Colonic mucosa (tissue), 4 donors: ENCODE measurements at regions not wholly inside any gene's neighbourhood (a gene's known extent, or its start where the extent isn't known, plus 50 kb on each side); places are given as distances from the start of the nearest gene placed in this dataset.
"Not testable (repeated sequence)": the region's sequence is repeated elsewhere in the genome, so short reads cannot be mapped to it uniquely, and the experiment has no call there.

ENCODE experiments used
- DNase-seq: peaks from one replicate; pipeline ENCODE4 v3.0.0-alpha.2; 2020
- H3K27ac ChIP-seq: fragments of 200-600 bp; one replicate; pipeline ENCODE4 v1.8.0; 2021
- H3K27me3 ChIP-seq: fragments of 200-600 bp; one replicate; pipeline ENCODE4 v1.8.0; 2021
- H3K36me3 ChIP-seq: fragments of 200-600 bp; one replicate; pipeline ENCODE4 v1.8.0; 2021
- H3K4me1 ChIP-seq: fragments of 200-600 bp; one replicate; pipeline ENCODE4 v1.8.0; 2021; ENCODE audit warnings: mild to moderate bottlenecking
- H3K4me3 ChIP-seq: fragments of 200-600 bp; one replicate; pipeline ENCODE4 v1.8.0; 2021
- H3K9ac ChIP-seq, 2 donors: one replicate each; pipeline ENCODE4 v1.7.0; 2013; ENCODE audit warnings: control low read depth in 2 of 2, low read depth in 2 of 2, low read length in 2 of 2
- H3K9me3 ChIP-seq: fragments of 200-600 bp; one replicate; pipeline ENCODE4 v1.8.0; 2021
- CTCF ChIP-seq: fragments of 200-600 bp; IDR thresholded peaks from one replicate; pipeline ENCODE4 v1.8.0; 2022; ENCODE audit warnings: antibody characterized with exemption, mild to moderate bottlenecking
- intact Hi-C: fragments of 100-400 bp; cut with DNase I; formaldehyde crosslinking; loops from one replicate; pipeline ENCODE4 v1.14.1; 2022
- donor health status: healthy.
- donor health status: DM: no; HTN: no; CAD: no.
- donor health status: DM: no; HTN: no; CAD: no.

- Histone ChIP-seq H3K27me3 (no peaks in the 10 kb centered on the region), H3K9me3 (no peaks in the 10 kb centered on the region), H3K27ac (no peak overlapping the region), H3K4me1 (no peaks in the 10 kb centered on the region), H3K9ac (no peak overlapping the region), H3K4me3 (no peak overlapping the region), H3K36me3 (no peaks in the 10 kb centered on the region)
- no peak for TF ChIP-seq CTCF
- intact Hi-C loops = no loop called here
- no peak for DNase-seq
Measured at GRCh38 chr6:859936-860335, 167.0 kb upstream of the EXOC2 start.

GRCh38 chr6:854406-855118 lies 161.6 kb upstream of the EXOC2 start:
- Histone ChIP-seq H3K4me3 (no peak overlapping the region), H3K36me3 (no peaks in the 10 kb centered on the region), H3K9ac (no peak overlapping the region), H3K4me1 (no peaks in the 10 kb centered on the region), H3K27ac (no peak overlapping the region), H3K27me3 (no peaks in the 10 kb centered on the region), H3K9me3 (no peaks in the 10 kb centered on the region)
- no peak for TF ChIP-seq CTCF
- intact Hi-C loops = no loop called here
- DNase-seq = no peak

GRCh38 chr6:852216-852615 lies 159.3 kb upstream of the EXOC2 start:
- H3K9me3 ChIP-seq, H3K4me1 ChIP-seq, H3K9ac ChIP-seq, H3K36me3 ChIP-seq, DNase-seq, H3K27ac ChIP-seq, intact Hi-C loops, H3K27me3 ChIP-seq, H3K4me3 ChIP-seq: not testable (repeated sequence)

- no peak for TF ChIP-seq CTCF
- no peak for DNase-seq
- no peak overlapping the region for H3K27ac ChIP-seq
- no peaks in the 10 kb centered on the region for H3K27me3 ChIP-seq
- no peaks in the 10 kb centered on the region for H3K9me3 ChIP-seq
- intact Hi-C loops = no loop called here
- H3K9ac ChIP-seq = no peak overlapping the region
- H3K4me1 ChIP-seq = no peaks in the 10 kb centered on the region
- no peak overlapping the region for H3K4me3 ChIP-seq
- H3K36me3 ChIP-seq = no peaks in the 10 kb centered on the region
Measured at GRCh38 chr6:849075-849506, 156.2 kb upstream of the EXOC2 start.

GRCh38 chr6:845566-845965 lies 152.6 kb upstream of the EXOC2 start:
- Histone ChIP-seq H3K4me1 (no peaks in the 10 kb centered on the region), H3K4me3 (no peak overlapping the region), H3K9me3 (no peaks in the 10 kb centered on the region), H3K9ac (no peak overlapping the region), H3K27me3 (no peaks in the 10 kb centered on the region), H3K36me3 (no peaks in the 10 kb centered on the region), H3K27ac (no peak overlapping the region)
- no peak for TF ChIP-seq CTCF
- intact Hi-C loops = no loop called here
- DNase-seq = no peak

GRCh38 chr6:845101-845500 lies 152.2 kb upstream of the EXOC2 start:
- intact Hi-C loops = no loop called here
- Histone ChIP-seq H3K27me3 (no peaks in the 10 kb centered on the region), H3K4me3 (no peak overlapping the region), H3K9ac (no peak overlapping the region), H3K4me1 (no peaks in the 10 kb centered on the region), H3K36me3 (no peaks in the 10 kb centered on the region), H3K27ac (no peak overlapping the region), H3K9me3 (no peaks in the 10 kb centered on the region)
- TF ChIP-seq CTCF = no peak
- no peak for DNase-seq
